A549 (cell line): ENCODE measurements at regions not wholly inside any gene's neighbourhood (a gene's known extent, or its start where the extent isn't known, plus 50 kb on each side); places are given as distances from the start of the nearest gene placed in this dataset.

Experiments used
- ATAC-seq, 2 experiments: fragments of 200-7000 bp in 1 of 2; fragments of >200 bp in 1 of 2; cut with Nextera tagmentation in 1 of 2; cut with Tn5 transposase in 1 of 2; 3 replicates each; pipeline versions ENCODE4 v1.8.0 to v1.9.1; 2018 to 2020; ENCODE audit warnings: mild to moderate bottlenecking in 1 of 2, moderate library complexity in 1 of 2
- CTCF ChIA-PET: fragments of 300-600 bp; sonication (Branson Sonifier 250); formaldehyde crosslinking; extraction: SDS; loops from one replicate; lab custom pipeline; 2021; ENCODE audit warnings: antibody characterized with exemption, inconsistent platforms; lab: Yijun Ruan, JAX
- POLR2A ChIA-PET: fragments of 350-600 bp; formaldehyde crosslinking; extraction: SDS; loops from one replicate; lab custom pipeline; 2021; ENCODE audit warnings: antibody characterized with exemption, inconsistent platforms; lab: Yijun Ruan, JAX
- DNase-seq, 2 experiments: peaks; one replicate each; pipeline versions ENCODE4 v3.0.0 to v3.0.0-alpha.2; 2011 to 2016; ENCODE audit warnings: low read depth in 1 of 2, low spot score in 1 of 2
- FAIRE-seq: peaks from 2 replicates; lab custom pipeline; 2011; peaks lifted over from hg19 to GRCh38; lab: Jason Lieb, UNC
- H3K27ac ChIP-seq, 2 experiments: fragments of >200 bp; sonication (Bioruptor Twin); formaldehyde crosslinking; 3 replicates each; pipeline ENCODE4 v1.5.1; 2016 to 2017
- H3K4me1 ChIP-seq: fragments of >200 bp; sonication (Bioruptor Twin); formaldehyde crosslinking; 3 replicates; pipeline ENCODE4 v1.6.1; 2016
- H3K4me2 ChIP-seq: fragments of >200 bp; sonication (Bioruptor Twin); formaldehyde crosslinking; 3 replicates; pipeline ENCODE4 v1.6.1; 2016
- H3K4me3 ChIP-seq: fragments of >200 bp; sonication (Bioruptor Twin); formaldehyde crosslinking; 3 replicates; pipeline ENCODE4 v1.5.1; 2016
- H3K9me3 ChIP-seq: fragments of >200 bp; sonication (Bioruptor Twin); formaldehyde crosslinking; 3 replicates; pipeline ENCODE4 v1.6.1; 2016
- CBX8 ChIP-seq: fragments of 200-600 bp; sonication (generic); IDR thresholded peaks from 2 replicates; pipeline ENCODE4 v1.6.1; 2016
- EHMT2 ChIP-seq: fragments of 200-600 bp; sonication (generic); IDR thresholded peaks from 2 replicates; pipeline ENCODE4 v1.6.1; 2016; ENCODE audit warnings: antibody characterized with exemption, low read depth, mild to moderate bottlenecking, moderate library complexity
- FOXS1 ChIP-seq: fragments of 250-450 bp; sonication (Bioruptor Pico); IDR thresholded peaks from 2 replicates; pipeline ENCODE4 v1.5.0; 2020; ENCODE audit warnings: mild to moderate bottlenecking, moderate library complexity
- HDAC2 ChIP-seq: fragments of 200-600 bp; sonication (generic); IDR thresholded peaks from 2 replicates; pipeline ENCODE4 v1.6.1; 2016
- HEYL ChIP-seq: fragments of 250-450 bp; sonication (Bioruptor Pico); IDR thresholded peaks from 2 replicates; pipeline ENCODE4 v1.8.0; 2021; ENCODE audit warnings: mild to moderate bottlenecking, moderate library complexity
- HOXB13 ChIP-seq: fragments of 250-450 bp; sonication (Bioruptor Pico); IDR thresholded peaks from 2 replicates; pipeline ENCODE4 v1.5.0; 2020; ENCODE audit warnings: low read depth, mild to moderate bottlenecking, moderate library complexity
- HOXB5 ChIP-seq: fragments of 250-450 bp; sonication (Bioruptor Pico); IDR thresholded peaks from 2 replicates; pipeline ENCODE4 v1.5.0; 2020; ENCODE audit warnings: mild to moderate bottlenecking, moderate library complexity
- KDM5A ChIP-seq: fragments of 200-600 bp; sonication (generic); IDR thresholded peaks from 2 replicates; pipeline ENCODE4 v1.6.1; 2016; ENCODE audit warnings: antibody characterized with exemption, mild to moderate bottlenecking
- MAFK ChIP-seq: fragments of 450-650 bp; IDR thresholded peaks from 2 replicates; pipeline ENCODE4 v1.6.1; 2014; ENCODE audit not compliant: partially characterized antibody
- NFE2L2 ChIP-seq: fragments of 150-350 bp; conservative IDR thresholded peaks from 2 replicates; pipeline ENCODE4 v1.6.1; 2014; ENCODE audit warnings: low read length
- NR3C1 ChIP-seq: fragments of >200 bp; sonication (Bioruptor Twin); formaldehyde crosslinking; IDR thresholded peaks from 3 replicates; pipeline ENCODE4 v1.6.1; 2017
- SMC3 ChIP-seq: fragments of >200 bp; sonication (Bioruptor Twin); formaldehyde crosslinking; IDR thresholded peaks from 3 replicates; pipeline ENCODE4 v1.6.1; 2018; ENCODE audit warnings: inconsistent platforms
- TP53 ChIP-seq: fragments of 250-450 bp; sonication (Bioruptor Pico); IDR thresholded peaks from 2 replicates; pipeline ENCODE4 v1.5.0; 2021; ENCODE audit warnings: mild to moderate bottlenecking, moderate library complexity
- ZC3H11A ChIP-seq: fragments of 450-650 bp; IDR thresholded peaks from 2 replicates; pipeline ENCODE4 v1.6.1; 2014; ENCODE audit warnings: antibody characterized with exemption, mild to moderate bottlenecking
- WGBS: methylation state at CpG from one replicate; pipeline ENCODE4 v1.1.6; 2017; ENCODE audit errors: missing lambda C conversion rate; 5-methylcytosine and 5-hydroxymethylcytosine counted together
- TF ChIP-seq, protein P1 (sequence below): fragments of 250-450 bp; sonication (Bioruptor Pico); IDR thresholded peaks from 2 replicates; pipeline ENCODE4 v1.5.0; 2020; ENCODE audit warnings: low read depth, mild to moderate bottlenecking, moderate library complexity
- TF ChIP-seq, protein P2 (sequence below): fragments of 200-600 bp; sonication (generic); IDR thresholded peaks from 2 replicates; pipeline ENCODE4 v1.6.1; 2016; ENCODE audit warnings: antibody characterized with exemption, mild to moderate bottlenecking, moderate library complexity
- TF ChIP-seq, protein P3 (sequence below): IDR thresholded peaks from 2 replicates; pipeline ENCODE4 v1.6.1; 2012
- TF ChIP-seq, protein P4 (sequence below): IDR thresholded peaks from 2 replicates; pipeline ENCODE4 v1.6.1; 2012
- TF ChIP-seq, protein P5 (sequence below): IDR thresholded peaks from 2 replicates; pipeline ENCODE4 v1.6.1; 2012; ENCODE audit warnings: low read depth, borderline replicate concordance
- TF ChIP-seq, protein P6 (sequence below): fragments of >200 bp; sonication (Bioruptor Twin); formaldehyde crosslinking; IDR thresholded peaks from 3 replicates; pipeline ENCODE4 v1.5.1; 2016
- TF ChIP-seq, protein P7 (sequence below): fragments of 250-450 bp; sonication (Bioruptor Pico); IDR thresholded peaks from 2 replicates; pipeline ENCODE4 v1.5.0; 2021; ENCODE audit warnings: mild to moderate bottlenecking, moderate library complexity, borderline replicate concordance

DNA sequence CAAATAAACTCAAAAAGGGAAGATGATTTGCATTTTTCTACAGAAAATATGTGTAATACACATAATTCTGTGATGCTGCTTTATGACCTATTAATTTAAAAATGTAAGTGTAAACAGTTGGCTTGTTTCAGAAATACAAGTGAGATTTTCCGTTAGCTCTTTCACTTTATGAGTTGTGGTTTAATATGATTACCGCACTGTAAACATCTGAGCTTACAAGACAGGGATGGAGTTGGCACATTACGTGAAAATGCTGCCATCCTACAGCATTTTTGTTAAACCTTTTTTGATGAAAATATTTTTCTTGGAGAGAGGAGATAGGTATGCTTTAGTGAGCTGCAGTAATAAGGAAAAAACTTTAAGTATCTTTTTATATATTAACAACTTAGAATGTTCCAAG is 426.8 kb upstream of the ADAMTS5 start:
- no peak overlapping the region for H3K4me3 ChIP-seq
- TF ChIP-seq HOXB13 (CRISPR knock-in tag) (no peak), CBX8 (no peak), HDAC2 (no peak), HEYL (CRISPR knock-in tag) (no peak), EHMT2 (no peak), TP53 (CRISPR knock-in tag) (no peak)
- TF ChIP-seq, protein P1, sequence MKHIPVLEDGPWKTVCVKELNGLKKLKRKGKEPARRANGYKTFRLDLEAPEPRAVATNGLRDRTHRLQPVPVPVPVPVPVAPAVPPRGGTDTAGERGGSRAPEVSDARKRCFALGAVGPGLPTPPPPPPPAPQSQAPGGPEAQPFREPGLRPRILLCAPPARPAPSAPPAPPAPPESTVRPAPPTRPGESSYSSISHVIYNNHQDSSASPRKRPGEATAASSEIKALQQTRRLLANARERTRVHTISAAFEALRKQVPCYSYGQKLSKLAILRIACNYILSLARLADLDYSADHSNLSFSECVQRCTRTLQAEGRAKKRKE, result no peak
- TF ChIP-seq, protein P2, sequence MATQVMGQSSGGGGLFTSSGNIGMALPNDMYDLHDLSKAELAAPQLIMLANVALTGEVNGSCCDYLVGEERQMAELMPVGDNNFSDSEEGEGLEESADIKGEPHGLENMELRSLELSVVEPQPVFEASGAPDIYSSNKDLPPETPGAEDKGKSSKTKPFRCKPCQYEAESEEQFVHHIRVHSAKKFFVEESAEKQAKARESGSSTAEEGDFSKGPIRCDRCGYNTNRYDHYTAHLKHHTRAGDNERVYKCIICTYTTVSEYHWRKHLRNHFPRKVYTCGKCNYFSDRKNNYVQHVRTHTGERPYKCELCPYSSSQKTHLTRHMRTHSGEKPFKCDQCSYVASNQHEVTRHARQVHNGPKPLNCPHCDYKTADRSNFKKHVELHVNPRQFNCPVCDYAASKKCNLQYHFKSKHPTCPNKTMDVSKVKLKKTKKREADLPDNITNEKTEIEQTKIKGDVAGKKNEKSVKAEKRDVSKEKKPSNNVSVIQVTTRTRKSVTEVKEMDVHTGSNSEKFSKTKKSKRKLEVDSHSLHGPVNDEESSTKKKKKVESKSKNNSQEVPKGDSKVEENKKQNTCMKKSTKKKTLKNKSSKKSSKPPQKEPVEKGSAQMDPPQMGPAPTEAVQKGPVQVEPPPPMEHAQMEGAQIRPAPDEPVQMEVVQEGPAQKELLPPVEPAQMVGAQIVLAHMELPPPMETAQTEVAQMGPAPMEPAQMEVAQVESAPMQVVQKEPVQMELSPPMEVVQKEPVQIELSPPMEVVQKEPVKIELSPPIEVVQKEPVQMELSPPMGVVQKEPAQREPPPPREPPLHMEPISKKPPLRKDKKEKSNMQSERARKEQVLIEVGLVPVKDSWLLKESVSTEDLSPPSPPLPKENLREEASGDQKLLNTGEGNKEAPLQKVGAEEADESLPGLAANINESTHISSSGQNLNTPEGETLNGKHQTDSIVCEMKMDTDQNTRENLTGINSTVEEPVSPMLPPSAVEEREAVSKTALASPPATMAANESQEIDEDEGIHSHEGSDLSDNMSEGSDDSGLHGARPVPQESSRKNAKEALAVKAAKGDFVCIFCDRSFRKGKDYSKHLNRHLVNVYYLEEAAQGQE, result no peak
- DNase-seq (no peak), ATAC-seq (no peak), FAIRE-seq (no peak)
- H3K4me2 ChIP-seq, result no peak overlapping the region
- CTCF ChIA-PET, result no interaction called here
- no peak overlapping the region for H3K27ac ChIP-seq
- POLR2A ChIA-PET, result no interaction called here
- H3K4me1 ChIP-seq, result no peaks in the 10 kb centered on the region
- 28% methylated on average over 3 of the region's 3 CpGs for WGBS
- no peaks in the 10 kb centered on the region for H3K9me3 ChIP-seq

DNA sequence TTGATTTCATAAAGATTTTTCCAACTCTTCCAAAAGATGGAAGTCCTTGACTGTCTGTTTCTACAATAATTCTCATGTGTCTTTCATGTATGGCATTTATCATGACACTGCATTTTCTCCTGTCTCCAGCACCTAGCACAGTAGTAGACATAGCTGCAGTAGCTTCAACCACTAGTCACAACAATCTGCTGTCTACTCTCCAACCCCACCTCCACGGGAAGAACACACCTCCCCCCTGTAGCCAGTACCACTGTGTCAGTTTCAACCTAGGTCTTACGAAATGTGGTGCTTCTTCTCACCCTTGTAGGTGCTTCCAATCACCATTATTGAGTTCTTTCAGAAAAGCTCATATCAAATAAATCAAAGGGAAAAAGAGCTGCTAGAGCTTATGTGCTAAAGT is 425.1 kb upstream of the ADAMTS5 start:
- TF ChIP-seq FOXS1 (CRISPR knock-in tag) (no peak), MAFK (peak; percentile 10), KDM5A (no peak), NR3C1 (no peak)
- Histone ChIP-seq H3K4me3 (no peak overlapping the region), H3K9me3 (no peaks in the 10 kb centered on the region), H3K4me2 (no peak overlapping the region), H3K4me1 (no peaks in the 10 kb centered on the region), H3K27ac (no peak overlapping the region)
- ATAC-seq (no peak), FAIRE-seq (no peak), DNase-seq (no peak)
- ChIA-PET POLR2A (no interaction called here), CTCF (no interaction called here)
- 0% methylated on average over 2 of the region's 2 CpGs for WGBS

DNA sequence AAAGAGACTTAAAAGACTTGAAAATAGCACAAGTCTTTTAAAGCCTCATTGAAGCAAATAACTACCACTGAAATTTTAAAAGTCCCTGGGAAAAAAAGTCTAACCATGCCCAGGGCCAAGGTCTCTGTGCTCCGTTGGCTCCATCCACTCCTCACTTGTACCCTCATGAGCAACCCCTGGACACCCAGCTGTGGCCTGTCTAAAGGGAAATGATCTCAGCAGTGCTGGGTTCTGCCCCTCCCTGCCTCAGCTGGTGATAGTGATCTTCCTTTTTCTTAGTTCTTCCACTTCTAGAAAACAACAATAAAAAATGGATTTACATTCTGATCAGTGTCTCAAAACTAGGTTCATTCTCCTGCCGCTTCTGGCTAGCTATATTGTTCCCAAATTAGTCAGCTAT is 423.5 kb upstream of the ADAMTS5 start:
- no peak for ATAC-seq
- FAIRE-seq, result no peak
- WGBS, result 0% methylated on average over 2 of the region's 2 CpGs
- CTCF ChIA-PET, result no interaction called here
- Histone ChIP-seq H3K9me3 (no peaks in the 10 kb centered on the region), H3K27ac (no peak overlapping the region), H3K4me2 (no peak overlapping the region), H3K4me1 (no peaks in the 10 kb centered on the region), H3K4me3 (no peak overlapping the region)
- POLR2A ChIA-PET, result no interaction called here
- no peak for DNase-seq
- TF ChIP-seq, protein P3, sequence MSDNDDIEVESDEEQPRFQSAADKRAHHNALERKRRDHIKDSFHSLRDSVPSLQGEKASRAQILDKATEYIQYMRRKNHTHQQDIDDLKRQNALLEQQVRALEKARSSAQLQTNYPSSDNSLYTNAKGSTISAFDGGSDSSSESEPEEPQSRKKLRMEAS, result no peak
- TF ChIP-seq SMC3 (no peak), ZC3H11A (no peak), NR3C1 (no peak), CBX8 (no peak), HOXB5 (CRISPR knock-in tag) (no peak), MAFK (no peak), NFE2L2 (no peak)
- TF ChIP-seq, protein P4, sequence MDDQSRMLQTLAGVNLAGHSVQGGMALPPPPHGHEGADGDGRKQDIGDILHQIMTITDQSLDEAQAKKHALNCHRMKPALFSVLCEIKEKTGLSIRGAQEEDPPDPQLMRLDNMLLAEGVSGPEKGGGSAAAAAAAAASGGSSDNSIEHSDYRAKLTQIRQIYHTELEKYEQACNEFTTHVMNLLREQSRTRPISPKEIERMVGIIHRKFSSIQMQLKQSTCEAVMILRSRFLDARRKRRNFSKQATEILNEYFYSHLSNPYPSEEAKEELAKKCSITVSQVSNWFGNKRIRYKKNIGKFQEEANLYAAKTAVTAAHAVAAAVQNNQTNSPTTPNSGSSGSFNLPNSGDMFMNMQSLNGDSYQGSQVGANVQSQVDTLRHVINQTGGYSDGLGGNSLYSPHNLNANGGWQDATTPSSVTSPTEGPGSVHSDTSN, result no peak
- TF ChIP-seq, protein P5, sequence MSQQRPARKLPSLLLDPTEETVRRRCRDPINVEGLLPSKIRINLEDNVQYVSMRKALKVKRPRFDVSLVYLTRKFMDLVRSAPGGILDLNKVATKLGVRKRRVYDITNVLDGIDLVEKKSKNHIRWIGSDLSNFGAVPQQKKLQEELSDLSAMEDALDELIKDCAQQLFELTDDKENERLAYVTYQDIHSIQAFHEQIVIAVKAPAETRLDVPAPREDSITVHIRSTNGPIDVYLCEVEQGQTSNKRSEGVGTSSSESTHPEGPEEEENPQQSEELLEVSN, result no peak
- TF ChIP-seq, protein P6, sequence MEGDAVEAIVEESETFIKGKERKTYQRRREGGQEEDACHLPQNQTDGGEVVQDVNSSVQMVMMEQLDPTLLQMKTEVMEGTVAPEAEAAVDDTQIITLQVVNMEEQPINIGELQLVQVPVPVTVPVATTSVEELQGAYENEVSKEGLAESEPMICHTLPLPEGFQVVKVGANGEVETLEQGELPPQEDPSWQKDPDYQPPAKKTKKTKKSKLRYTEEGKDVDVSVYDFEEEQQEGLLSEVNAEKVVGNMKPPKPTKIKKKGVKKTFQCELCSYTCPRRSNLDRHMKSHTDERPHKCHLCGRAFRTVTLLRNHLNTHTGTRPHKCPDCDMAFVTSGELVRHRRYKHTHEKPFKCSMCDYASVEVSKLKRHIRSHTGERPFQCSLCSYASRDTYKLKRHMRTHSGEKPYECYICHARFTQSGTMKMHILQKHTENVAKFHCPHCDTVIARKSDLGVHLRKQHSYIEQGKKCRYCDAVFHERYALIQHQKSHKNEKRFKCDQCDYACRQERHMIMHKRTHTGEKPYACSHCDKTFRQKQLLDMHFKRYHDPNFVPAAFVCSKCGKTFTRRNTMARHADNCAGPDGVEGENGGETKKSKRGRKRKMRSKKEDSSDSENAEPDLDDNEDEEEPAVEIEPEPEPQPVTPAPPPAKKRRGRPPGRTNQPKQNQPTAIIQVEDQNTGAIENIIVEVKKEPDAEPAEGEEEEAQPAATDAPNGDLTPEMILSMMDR, result no peak
- TF ChIP-seq, protein P2, result no peak
- TF ChIP-seq, protein P7, sequence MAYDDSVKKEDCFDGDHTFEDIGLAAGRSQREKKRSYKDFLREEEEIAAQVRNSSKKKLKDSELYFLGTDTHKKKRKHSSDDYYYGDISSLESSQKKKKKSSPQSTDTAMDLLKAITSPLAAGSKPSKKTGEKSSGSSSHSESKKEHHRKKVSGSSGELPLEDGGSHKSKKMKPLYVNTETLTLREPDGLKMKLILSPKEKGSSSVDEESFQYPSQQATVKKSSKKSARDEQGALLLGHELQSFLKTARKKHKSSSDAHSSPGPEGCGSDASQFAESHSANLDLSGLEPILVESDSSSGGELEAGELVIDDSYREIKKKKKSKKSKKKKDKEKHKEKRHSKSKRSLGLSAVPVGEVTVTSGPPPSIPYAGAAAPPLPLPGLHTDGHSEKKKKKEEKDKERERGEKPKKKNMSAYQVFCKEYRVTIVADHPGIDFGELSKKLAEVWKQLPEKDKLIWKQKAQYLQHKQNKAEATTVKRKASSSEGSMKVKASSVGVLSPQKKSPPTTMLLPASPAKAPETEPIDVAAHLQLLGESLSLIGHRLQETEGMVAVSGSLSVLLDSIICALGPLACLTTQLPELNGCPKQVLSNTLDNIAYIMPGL, result no peak
